GM12801 (cell line): ENCODE measurements at regions not wholly inside any gene's neighbourhood (a gene's known extent, or its start where the extent isn't known, plus 50 kb on each side); places are given as distances from the start of the nearest gene placed in this dataset.

ENCODE experiments used
- CTCF ChIP-seq: IDR thresholded peaks from one replicate; pipeline ENCODE4 v1.5.1; 2011; ENCODE audit warnings: control low read depth; ENCODE audit not compliant: insufficient read length; ENCODE audit errors: extremely low read depth

- no peak for TF ChIP-seq CTCF
Measured at GRCh38 chr6:66568271-66568670, 861.2 kb upstream of the EYS start.

- no peak for TF ChIP-seq CTCF
Measured at GRCh38 chr6:66561479-66561878, 854.5 kb upstream of the EYS start.

GRCh38 chr6:66558189-66558588 lies 851.2 kb upstream of the EYS start:
- TF ChIP-seq CTCF, result no peak

GRCh38 chr6:66556936-66557335 lies 849.9 kb upstream of the EYS start:
- TF ChIP-seq CTCF, result no peak

- no peak for TF ChIP-seq CTCF
Measured at GRCh38 chr6:66555082-66555481, 848.1 kb upstream of the EYS start.

- no peak for TF ChIP-seq CTCF
Measured at GRCh38 chr6:66553441-66553840, 846.4 kb upstream of the EYS start.

- TF ChIP-seq CTCF, result no peak
Measured at GRCh38 chr6:66538551-66539135, 831.6 kb upstream of the EYS start.
